ENCODE measurements at regions not wholly inside any gene's neighbourhood (a gene's known extent, or its start where the extent isn't known, plus 50 kb on each side); places are given as distances from the start of the nearest gene placed in this dataset.

DNA sequence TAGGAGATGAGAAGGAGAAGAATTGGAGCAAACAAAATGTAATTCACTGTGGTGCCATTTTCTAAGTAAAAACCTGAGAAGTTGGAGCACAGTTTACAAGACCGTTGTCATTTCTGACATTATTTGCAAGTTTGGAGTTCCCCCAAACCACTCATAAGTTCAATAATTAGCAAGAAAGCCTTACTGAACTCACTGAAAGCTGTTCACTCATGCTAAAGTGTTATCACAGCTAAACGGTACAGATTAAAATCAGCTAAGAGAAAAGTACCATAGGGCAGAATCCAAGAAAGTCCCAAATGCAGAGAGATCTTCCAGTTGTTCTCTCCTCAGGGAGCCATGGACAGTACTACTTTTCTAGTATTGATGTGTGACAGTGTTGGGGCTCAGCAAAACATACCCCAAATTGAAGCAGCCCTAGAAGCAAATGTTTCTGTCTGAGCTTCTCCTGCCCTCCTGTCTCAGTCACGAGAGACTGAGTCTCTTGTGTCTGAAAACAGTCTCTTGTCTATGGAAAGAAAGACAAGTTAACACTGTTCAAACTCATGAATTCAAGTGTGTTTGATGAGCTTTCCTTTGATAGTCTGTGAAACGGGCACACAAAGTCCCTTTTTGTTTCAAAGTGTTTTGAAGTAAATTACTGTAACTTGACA, 221.2 kb downstream of the GABRG2 start:
- intact Hi-C loops (cut with micrococcal nuclease; ENCODE audit: unreplicated experiment), result no loop called here
- TF ChIP-seq CTCF (IDR thresholded peaks at IDR 0.05; ENCODE audit: unreplicated experiment), result no peak
- no TSS peak for BruUV-seq (replicated peaks)
- Mint-ChIP-seq H3K9me3 (ENCODE audit: low read depth, unreplicated experiment) (peaks cover 14% of the 10 kb centered on the region), H3K4me3 (ENCODE audit: low read depth, unreplicated experiment) (no peak overlapping the region), H3K27ac (ENCODE audit: unreplicated experiment) (no peak overlapping the region), H3K36me3 (ENCODE audit: insufficient read depth, unreplicated experiment) (no peaks in the 10 kb centered on the region), H3K27me3 (ENCODE audit: unreplicated experiment) (no peaks in the 10 kb centered on the region), H3K4me1 (ENCODE audit: low read depth, unreplicated experiment) (no peaks in the 10 kb centered on the region)
- CTCF ChIA-PET, result no interaction called here
- DNase-seq, result no peak

- TF ChIP-seq CTCF (IDR thresholded peaks at IDR 0.05; ENCODE audit: unreplicated experiment), result no peak
Measured at GRCh38 chr5:162289489-162289888, 221.9 kb downstream of the GABRG2 start.

GRCh38 chr5:162299793-162300192, 232.2 kb downstream of the GABRG2 start:
- CTCF ChIA-PET, result no interaction called here
- no peaks in the 10 kb centered on the region for H3K4me1 Mint-ChIP-seq (ENCODE audit: low read depth, unreplicated experiment)
- DNase-seq, result no peak
- H3K9me3 Mint-ChIP-seq (ENCODE audit: low read depth, unreplicated experiment), result peaks cover 17% of the 10 kb centered on the region
- no TSS peak for BruUV-seq (replicated peaks)
- no peak overlapping the region for H3K4me3 Mint-ChIP-seq (ENCODE audit: low read depth, unreplicated experiment)
- intact Hi-C loops (cut with micrococcal nuclease; ENCODE audit: unreplicated experiment), result no loop called here
- TF ChIP-seq CTCF (IDR thresholded peaks at IDR 0.05; ENCODE audit: unreplicated experiment), result no peak
- H3K27ac Mint-ChIP-seq (ENCODE audit: unreplicated experiment), result no peak overlapping the region
- H3K27me3 Mint-ChIP-seq (ENCODE audit: unreplicated experiment), result no peaks in the 10 kb centered on the region
- H3K36me3 Mint-ChIP-seq (ENCODE audit: insufficient read depth, unreplicated experiment), result no peaks in the 10 kb centered on the region

More at GRCh38 chr5:162289489-162289888, 221.9 kb downstream of the GABRG2 start:
- BruUV-seq (replicated peaks), result no TSS peak
- DNase-seq, result no peak
- CTCF ChIA-PET, result no interaction called here
- no peaks in the 10 kb centered on the region for H3K27me3 Mint-ChIP-seq (ENCODE audit: unreplicated experiment)
- no peaks in the 10 kb centered on the region for H3K4me1 Mint-ChIP-seq (ENCODE audit: low read depth, unreplicated experiment)
- peaks cover 14% of the 10 kb centered on the region for H3K9me3 Mint-ChIP-seq (ENCODE audit: low read depth, unreplicated experiment)
- intact Hi-C loops (cut with micrococcal nuclease; ENCODE audit: unreplicated experiment), result no loop called here
- no peak overlapping the region for H3K27ac Mint-ChIP-seq (ENCODE audit: unreplicated experiment)
- H3K4me3 Mint-ChIP-seq (ENCODE audit: low read depth, unreplicated experiment), result no peak overlapping the region
- H3K36me3 Mint-ChIP-seq (ENCODE audit: insufficient read depth, unreplicated experiment), result no peaks in the 10 kb centered on the region

GRCh38 chr5:162301356-162301755, 233.8 kb downstream of the GABRG2 start:
- no peak for DNase-seq
- H3K9me3 Mint-ChIP-seq (ENCODE audit: low read depth, unreplicated experiment), result peaks cover 17% of the 10 kb centered on the region
- no peak for TF ChIP-seq CTCF (IDR thresholded peaks at IDR 0.05; ENCODE audit: unreplicated experiment)
- intact Hi-C loops (cut with micrococcal nuclease; ENCODE audit: unreplicated experiment), result no loop called here
- CTCF ChIA-PET, result no interaction called here
- H3K27me3 Mint-ChIP-seq (ENCODE audit: unreplicated experiment), result no peaks in the 10 kb centered on the region
- H3K27ac Mint-ChIP-seq (ENCODE audit: unreplicated experiment), result no peak overlapping the region
- no peaks in the 10 kb centered on the region for H3K36me3 Mint-ChIP-seq (ENCODE audit: insufficient read depth, unreplicated experiment)
- no peaks in the 10 kb centered on the region for H3K4me1 Mint-ChIP-seq (ENCODE audit: low read depth, unreplicated experiment)
- no peak overlapping the region for H3K4me3 Mint-ChIP-seq (ENCODE audit: low read depth, unreplicated experiment)
- no TSS peak for BruUV-seq (replicated peaks)

Data from Calu3 (cell line).